ENCODE measurements at regions not wholly inside any gene's neighbourhood (a gene's known extent, or its start where the extent isn't known, plus 50 kb on each side); places are given as distances from the start of the nearest gene placed in this dataset.

GRCh38 chr7:18405726-18406125, 89.8 kb upstream of the HDAC9 start:
- intact Hi-C loops (cut with micrococcal nuclease), result no loop called here

- intact Hi-C loops (cut with micrococcal nuclease), result no loop called here
Measured at GRCh38 chr7:18407385-18407784, 88.2 kb upstream of the HDAC9 start.

GRCh38 chr7:18408461-18408860, 87.1 kb upstream of the HDAC9 start:
- intact Hi-C loops (cut with micrococcal nuclease), result no loop called here

GRCh38 chr7:18408868-18409267, 86.7 kb upstream of the HDAC9 start:
- intact Hi-C loops (cut with micrococcal nuclease), result no loop called here

GRCh38 chr7:18413447-18413846, 82.1 kb upstream of the HDAC9 start:
- intact Hi-C loops (cut with micrococcal nuclease), result no loop called here

- intact Hi-C loops (cut with micrococcal nuclease), result no loop called here
Measured at GRCh38 chr7:18414885-18415284, 80.7 kb upstream of the HDAC9 start.

- intact Hi-C loops (cut with micrococcal nuclease), result no loop called here
Measured at GRCh38 chr7:18416988-18417387, 78.6 kb upstream of the HDAC9 start.

- intact Hi-C loops (cut with micrococcal nuclease), result no loop called here
Measured at GRCh38 chr7:18419456-18419855, 76.1 kb upstream of the HDAC9 start.

- intact Hi-C loops (cut with micrococcal nuclease), result no loop called here
Measured at GRCh38 chr7:18420108-18420507, 75.4 kb upstream of the HDAC9 start.

- intact Hi-C loops (cut with micrococcal nuclease), result no loop called here
Measured at GRCh38 chr7:18420748-18421147, 74.8 kb upstream of the HDAC9 start.

GRCh38 chr7:18421297-18422002, 74.1 kb upstream of the HDAC9 start:
- intact Hi-C loops (cut with micrococcal nuclease), result no loop called here

- intact Hi-C loops (cut with micrococcal nuclease), result no loop called here
Measured at GRCh38 chr7:18425227-18425626, 70.3 kb upstream of the HDAC9 start.

- intact Hi-C loops (cut with micrococcal nuclease), result no loop called here
Measured at GRCh38 chr7:18425838-18426445, 69.6 kb upstream of the HDAC9 start.

GRCh38 chr7:18426564-18427226, 68.9 kb upstream of the HDAC9 start:
- intact Hi-C loops (cut with micrococcal nuclease), result no loop called here

- intact Hi-C loops (cut with micrococcal nuclease), result no loop called here
Measured at GRCh38 chr7:18429547-18429946, 66.0 kb upstream of the HDAC9 start.

- intact Hi-C loops (cut with micrococcal nuclease), result no loop called here
Measured at GRCh38 chr7:18430810-18431209, 64.7 kb upstream of the HDAC9 start.

- intact Hi-C loops (cut with micrococcal nuclease), result no loop called here
Measured at GRCh38 chr7:18434171-18434570, 61.4 kb upstream of the HDAC9 start.

- intact Hi-C loops (cut with micrococcal nuclease), result no loop called here
Measured at GRCh38 chr7:18437101-18437500, 58.4 kb upstream of the HDAC9 start.

- intact Hi-C loops (cut with micrococcal nuclease), result no loop called here
Measured at GRCh38 chr7:18440934-18441333, 54.6 kb upstream of the HDAC9 start.

- intact Hi-C loops (cut with micrococcal nuclease), result no loop called here
Measured at GRCh38 chr7:18444826-18445225, 50.7 kb upstream of the HDAC9 start.

GRCh38 chr7:18445483-18445882, 50.1 kb upstream of the HDAC9 start:
- intact Hi-C loops (cut with micrococcal nuclease), result no loop called here

Data from T-helper 2 cell treated with Interferon-gamma antibody and Interleukin-4, amounts not matched to agents 100 ng/mL and 5 ng/mL, for 36 hours (primary cell).